Liver (tissue), 7 donors: ENCODE measurements at regions not wholly inside any gene's neighbourhood (a gene's known extent, or its start where the extent isn't known, plus 50 kb on each side); places are given as distances from the start of the nearest gene placed in this dataset.

ENCODE experiments used
- DNase-seq: peaks from one replicate; pipeline ENCODE4 v3.0.0-alpha.2; 2017; ENCODE audit warnings: low spot score
- H3K27ac ChIP-seq, 2 donors: one replicate each; pipeline ENCODE4 v1.7.0; 2013; ENCODE audit warnings: inconsistent platforms in 2 of 2, low read length in 2 of 2, control low read depth in 1 of 2, low read depth in 1 of 2, mild to moderate bottlenecking in 1 of 2
- H3K27me3 ChIP-seq, 4 donors: one replicate each; pipeline versions ENCODE4 v1.6.1 to v1.7.0; 2013; ENCODE audit warnings: low read length in 3 of 4, inconsistent platforms in 1 of 4, mild to moderate bottlenecking in 1 of 4, moderate library complexity in 1 of 4; ENCODE audit not compliant: control insufficient read depth in 4 of 4, insufficient read depth in 4 of 4
- H3K36me3 ChIP-seq, 4 donors: one replicate each; pipeline versions ENCODE4 v1.6.1 to v1.7.0; 2013; ENCODE audit warnings: low read length in 3 of 4, mild to moderate bottlenecking in 3 of 4, low read depth in 1 of 4, moderate library complexity in 1 of 4; ENCODE audit not compliant: control insufficient read depth in 4 of 4, insufficient read depth in 3 of 4
- H3K4me1 ChIP-seq, 4 donors: one replicate each; pipeline versions ENCODE4 v1.6.1 to v1.7.0; 2013; ENCODE audit warnings: low read length in 3 of 4, mild to moderate bottlenecking in 3 of 4, moderate library complexity in 1 of 4; ENCODE audit not compliant: control insufficient read depth in 4 of 4, insufficient read depth in 4 of 4
- H3K4me3 ChIP-seq, 3 donors: one replicate each; pipeline versions ENCODE4 v1.6.1 to v1.7.0; 2013; ENCODE audit warnings: low read length in 3 of 3, control low read depth in 1 of 3, low read depth in 1 of 3, mild to moderate bottlenecking in 1 of 3
- H3K9ac ChIP-seq, 2 donors: one replicate each; pipeline ENCODE4 v1.7.0; 2013; ENCODE audit warnings: low read length in 2 of 2, mild to moderate bottlenecking in 2 of 2, moderate library complexity in 2 of 2, control low read depth in 1 of 2, low read depth in 1 of 2
- H3K9me3 ChIP-seq, 4 donors: one replicate each; pipeline versions ENCODE4 v1.6.1 to v1.7.0; 2013; ENCODE audit warnings: low read length in 3 of 4; ENCODE audit not compliant: control insufficient read depth in 4 of 4
- EGR1 ChIP-seq, 2 donors: IDR thresholded peaks; 2 replicates each; pipeline ENCODE4 v1.6.1; 2016 to 2018; ENCODE audit warnings: antibody characterized with exemption in 2 of 2, low read depth in 2 of 2
- FOXA1 ChIP-seq: IDR thresholded peaks from 2 replicates; pipeline ENCODE4 v1.6.1; 2016; ENCODE audit warnings: antibody characterized with exemption
- FOXA2 ChIP-seq: IDR thresholded peaks from 2 replicates; pipeline ENCODE4 v1.6.1; 2016; ENCODE audit warnings: antibody characterized with exemption
- GABPA ChIP-seq, 2 donors: IDR thresholded peaks in 1 of 2; conservative IDR thresholded peaks in 1 of 2; 2 replicates each; pipeline ENCODE4 v1.6.1; 2016; ENCODE audit warnings: antibody characterized with exemption in 2 of 2, mild to moderate bottlenecking in 1 of 2, moderate library complexity in 1 of 2
- HNF4A ChIP-seq, 2 donors: conservative IDR thresholded peaks; 2 replicates each; pipeline ENCODE4 v1.6.1; 2016; ENCODE audit warnings: antibody characterized with exemption in 2 of 2, mild to moderate bottlenecking in 2 of 2
- HNF4G ChIP-seq: IDR thresholded peaks from 2 replicates; pipeline ENCODE4 v1.6.1; 2016; ENCODE audit warnings: antibody characterized with exemption
- JUND ChIP-seq, 2 donors: IDR thresholded peaks; 2 replicates each; pipeline ENCODE4 v1.6.1; 2016; ENCODE audit warnings: antibody characterized with exemption in 2 of 2
- NR2F2 ChIP-seq: IDR thresholded peaks from 2 replicates; pipeline ENCODE4 v1.6.1; 2016; ENCODE audit warnings: antibody characterized with exemption
- RAD21 ChIP-seq, 2 donors: IDR thresholded peaks; 2 replicates each; pipeline ENCODE4 v1.6.1; 2016; ENCODE audit warnings: antibody characterized with exemption in 2 of 2, mild to moderate bottlenecking in 2 of 2
- RXRA ChIP-seq, 2 donors: IDR thresholded peaks; 2 replicates each; pipeline ENCODE4 v1.6.1; 2017 to 2018; ENCODE audit warnings: antibody characterized with exemption in 2 of 2, mild to moderate bottlenecking in 1 of 2
- SP1 ChIP-seq: IDR thresholded peaks from 2 replicates; pipeline ENCODE4 v1.6.1; 2018; ENCODE audit warnings: antibody characterized with exemption, mild to moderate bottlenecking
- TAF1 ChIP-seq: conservative IDR thresholded peaks from 2 replicates; pipeline ENCODE4 v1.6.1; 2016; ENCODE audit warnings: antibody characterized with exemption, mild to moderate bottlenecking
- YY1 ChIP-seq: IDR thresholded peaks from 2 replicates; pipeline ENCODE4 v1.6.1; 2016; ENCODE audit warnings: antibody characterized with exemption, mild to moderate bottlenecking
- TF ChIP-seq, protein P1 (sequence below): IDR thresholded peaks from 2 replicates; pipeline ENCODE4 v1.6.1; 2016; ENCODE audit warnings: antibody characterized with exemption
- TF ChIP-seq, protein P2 (sequence below): IDR thresholded peaks from 2 replicates; pipeline ENCODE4 v1.6.1; 2016; ENCODE audit warnings: antibody characterized with exemption
- TF ChIP-seq, protein P3 (sequence below): fragments of 150-350 bp; IDR thresholded peaks from 2 replicates; pipeline ENCODE4 v1.5.1; 2017; ENCODE audit warnings: improper control_type of control experiment, low read depth, low read length; ENCODE audit not compliant: missing input control
- TF ChIP-seq, protein P4 (sequence below): IDR thresholded peaks from 2 replicates; pipeline ENCODE4 v1.6.1; 2016; ENCODE audit warnings: antibody characterized with exemption
- TF ChIP-seq, protein P5 (sequence below): IDR thresholded peaks from 2 replicates; pipeline ENCODE4 v1.6.1; 2016; ENCODE audit warnings: antibody characterized with exemption, mild to moderate bottlenecking
- donor health status: healthy.
- donor health status: healthy.
- donor health status: healthy.
- donor health status: healthy.

DNA sequence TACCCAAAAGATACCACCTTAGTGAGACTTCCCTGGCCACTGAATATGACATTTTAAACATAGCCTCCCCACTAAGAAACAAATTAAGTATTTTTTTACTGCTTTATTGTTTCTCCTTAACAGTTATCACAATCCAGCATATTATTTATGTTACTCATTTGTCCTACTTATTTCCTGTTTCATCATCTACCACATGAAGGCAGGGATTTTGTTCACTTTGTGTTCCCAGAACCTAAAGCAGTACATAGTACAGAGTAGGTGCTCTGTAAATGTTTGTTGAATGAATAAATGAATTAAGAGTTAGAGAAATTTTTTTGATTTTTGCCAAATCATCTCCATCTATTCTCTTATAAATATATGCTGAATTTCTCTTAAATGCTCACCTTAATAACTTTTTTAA lies 318.4 kb upstream of the GIMD1 start:
- H3K4me3 ChIP-seq: no peak overlapping the region
- TF ChIP-seq RAD21 (IDR thresholded peaks at IDR 0.05) (no peak), YY1 (no peak), GABPA (IDR thresholded peaks at IDR 0.05 in 1 of 2, conservative IDR thresholded peaks at IDR 0.05 in 1 of 2) (no peak), SP1 (no peak), RXRA (IDR thresholded peaks at IDR 0.05) (no peak), JUND (IDR thresholded peaks at IDR 0.05) (no peak), EGR1 (IDR thresholded peaks at IDR 0.05; ENCODE audit: low read depth in 2 of 2) (no peak), FOXA2 (no peak), TAF1 (no peak), NR2F2 (no peak), HNF4A (conservative IDR thresholded peaks at IDR 0.05) (no peak), FOXA1 (no peak), HNF4G (no peak)
- TF ChIP-seq, protein P1, sequence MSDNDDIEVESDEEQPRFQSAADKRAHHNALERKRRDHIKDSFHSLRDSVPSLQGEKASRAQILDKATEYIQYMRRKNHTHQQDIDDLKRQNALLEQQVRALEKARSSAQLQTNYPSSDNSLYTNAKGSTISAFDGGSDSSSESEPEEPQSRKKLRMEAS: no peak
- TF ChIP-seq, protein P2, sequence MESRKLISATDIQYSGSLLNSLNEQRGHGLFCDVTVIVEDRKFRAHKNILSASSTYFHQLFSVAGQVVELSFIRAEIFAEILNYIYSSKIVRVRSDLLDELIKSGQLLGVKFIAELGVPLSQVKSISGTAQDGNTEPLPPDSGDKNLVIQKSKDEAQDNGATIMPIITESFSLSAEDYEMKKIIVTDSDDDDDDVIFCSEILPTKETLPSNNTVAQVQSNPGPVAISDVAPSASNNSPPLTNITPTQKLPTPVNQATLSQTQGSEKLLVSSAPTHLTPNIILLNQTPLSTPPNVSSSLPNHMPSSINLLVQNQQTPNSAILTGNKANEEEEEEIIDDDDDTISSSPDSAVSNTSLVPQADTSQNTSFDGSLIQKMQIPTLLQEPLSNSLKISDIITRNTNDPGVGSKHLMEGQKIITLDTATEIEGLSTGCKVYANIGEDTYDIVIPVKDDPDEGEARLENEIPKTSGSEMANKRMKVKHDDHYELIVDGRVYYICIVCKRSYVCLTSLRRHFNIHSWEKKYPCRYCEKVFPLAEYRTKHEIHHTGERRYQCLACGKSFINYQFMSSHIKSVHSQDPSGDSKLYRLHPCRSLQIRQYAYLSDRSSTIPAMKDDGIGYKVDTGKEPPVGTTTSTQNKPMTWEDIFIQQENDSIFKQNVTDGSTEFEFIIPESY: no peak
- TF ChIP-seq, protein P3, sequence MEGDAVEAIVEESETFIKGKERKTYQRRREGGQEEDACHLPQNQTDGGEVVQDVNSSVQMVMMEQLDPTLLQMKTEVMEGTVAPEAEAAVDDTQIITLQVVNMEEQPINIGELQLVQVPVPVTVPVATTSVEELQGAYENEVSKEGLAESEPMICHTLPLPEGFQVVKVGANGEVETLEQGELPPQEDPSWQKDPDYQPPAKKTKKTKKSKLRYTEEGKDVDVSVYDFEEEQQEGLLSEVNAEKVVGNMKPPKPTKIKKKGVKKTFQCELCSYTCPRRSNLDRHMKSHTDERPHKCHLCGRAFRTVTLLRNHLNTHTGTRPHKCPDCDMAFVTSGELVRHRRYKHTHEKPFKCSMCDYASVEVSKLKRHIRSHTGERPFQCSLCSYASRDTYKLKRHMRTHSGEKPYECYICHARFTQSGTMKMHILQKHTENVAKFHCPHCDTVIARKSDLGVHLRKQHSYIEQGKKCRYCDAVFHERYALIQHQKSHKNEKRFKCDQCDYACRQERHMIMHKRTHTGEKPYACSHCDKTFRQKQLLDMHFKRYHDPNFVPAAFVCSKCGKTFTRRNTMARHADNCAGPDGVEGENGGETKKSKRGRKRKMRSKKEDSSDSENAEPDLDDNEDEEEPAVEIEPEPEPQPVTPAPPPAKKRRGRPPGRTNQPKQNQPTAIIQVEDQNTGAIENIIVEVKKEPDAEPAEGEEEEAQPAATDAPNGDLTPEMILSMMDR: no peak
- TF ChIP-seq, protein P4, sequence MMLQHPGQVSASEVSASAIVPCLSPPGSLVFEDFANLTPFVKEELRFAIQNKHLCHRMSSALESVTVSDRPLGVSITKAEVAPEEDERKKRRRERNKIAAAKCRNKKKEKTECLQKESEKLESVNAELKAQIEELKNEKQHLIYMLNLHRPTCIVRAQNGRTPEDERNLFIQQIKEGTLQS: no peak
- TF ChIP-seq, protein P5, sequence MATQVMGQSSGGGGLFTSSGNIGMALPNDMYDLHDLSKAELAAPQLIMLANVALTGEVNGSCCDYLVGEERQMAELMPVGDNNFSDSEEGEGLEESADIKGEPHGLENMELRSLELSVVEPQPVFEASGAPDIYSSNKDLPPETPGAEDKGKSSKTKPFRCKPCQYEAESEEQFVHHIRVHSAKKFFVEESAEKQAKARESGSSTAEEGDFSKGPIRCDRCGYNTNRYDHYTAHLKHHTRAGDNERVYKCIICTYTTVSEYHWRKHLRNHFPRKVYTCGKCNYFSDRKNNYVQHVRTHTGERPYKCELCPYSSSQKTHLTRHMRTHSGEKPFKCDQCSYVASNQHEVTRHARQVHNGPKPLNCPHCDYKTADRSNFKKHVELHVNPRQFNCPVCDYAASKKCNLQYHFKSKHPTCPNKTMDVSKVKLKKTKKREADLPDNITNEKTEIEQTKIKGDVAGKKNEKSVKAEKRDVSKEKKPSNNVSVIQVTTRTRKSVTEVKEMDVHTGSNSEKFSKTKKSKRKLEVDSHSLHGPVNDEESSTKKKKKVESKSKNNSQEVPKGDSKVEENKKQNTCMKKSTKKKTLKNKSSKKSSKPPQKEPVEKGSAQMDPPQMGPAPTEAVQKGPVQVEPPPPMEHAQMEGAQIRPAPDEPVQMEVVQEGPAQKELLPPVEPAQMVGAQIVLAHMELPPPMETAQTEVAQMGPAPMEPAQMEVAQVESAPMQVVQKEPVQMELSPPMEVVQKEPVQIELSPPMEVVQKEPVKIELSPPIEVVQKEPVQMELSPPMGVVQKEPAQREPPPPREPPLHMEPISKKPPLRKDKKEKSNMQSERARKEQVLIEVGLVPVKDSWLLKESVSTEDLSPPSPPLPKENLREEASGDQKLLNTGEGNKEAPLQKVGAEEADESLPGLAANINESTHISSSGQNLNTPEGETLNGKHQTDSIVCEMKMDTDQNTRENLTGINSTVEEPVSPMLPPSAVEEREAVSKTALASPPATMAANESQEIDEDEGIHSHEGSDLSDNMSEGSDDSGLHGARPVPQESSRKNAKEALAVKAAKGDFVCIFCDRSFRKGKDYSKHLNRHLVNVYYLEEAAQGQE: no peak
- no peak overlapping the region for H3K9ac ChIP-seq
- H3K4me1 ChIP-seq: no peaks in the 10 kb centered on the region
- H3K27me3 ChIP-seq: no peaks in the 10 kb centered on the region
- no peak overlapping the region for H3K27ac ChIP-seq
- H3K9me3 ChIP-seq: no peaks in the 10 kb centered on the region
- no peaks in the 10 kb centered on the region for H3K36me3 ChIP-seq
- DNase-seq: no peak
